Activated CD8-positive, alpha-beta T cell treated with anti-CD3 and anti-CD28 coated beads for 36 hours (primary cell): ENCODE measurements at regions not wholly inside any gene's neighbourhood (a gene's known extent, or its start where the extent isn't known, plus 50 kb on each side); places are given as distances from the start of the nearest gene placed in this dataset.

Experiments used
- ATAC-seq: fragments of 200-7000 bp; cut with Tn5 transposase; one replicate; pipeline ENCODE4 v1.10.0; 2021; ENCODE audit warnings: mild to moderate bottlenecking, moderate library complexity
- CTCF ChIA-PET: fragments of 350-600 bp; sonication (Branson Sonifier 250); formaldehyde crosslinking; loops from one replicate; lab custom pipeline; 2021; ENCODE audit warnings: antibody characterized with exemption; lab: Charles Lee
- POLR2A ChIA-PET: fragments of 350-600 bp; sonication (Branson Sonifier 250); formaldehyde crosslinking; loops from one replicate; lab custom pipeline; 2021; ENCODE audit warnings: antibody characterized with exemption; lab: Charles Lee
- DNase-seq: peaks from one replicate; pipeline ENCODE4 v3.0.0-alpha.2; 2020
- H3K27ac Mint-ChIP-seq: one replicate; pipeline ENCODE4 v1.8.0; 2021; ENCODE audit warnings: mild to moderate bottlenecking, mixed read lengths
- H3K27me3 Mint-ChIP-seq: one replicate; pipeline ENCODE4 v1.8.0; 2021; ENCODE audit warnings: mixed read lengths
- H3K36me3 Mint-ChIP-seq: one replicate; pipeline ENCODE4 v1.8.0; 2021; ENCODE audit warnings: low read depth, mixed read lengths
- H3K4me1 Mint-ChIP-seq: one replicate; pipeline ENCODE4 v1.8.0; 2021; ENCODE audit warnings: low read depth, mixed read lengths
- H3K4me3 Mint-ChIP-seq: one replicate; pipeline ENCODE4 v1.8.0; 2021; ENCODE audit warnings: mild to moderate bottlenecking, moderate library complexity, mixed read lengths
- H3K9me3 Mint-ChIP-seq: one replicate; pipeline ENCODE4 v1.8.0; 2021; ENCODE audit warnings: mixed read lengths
- intact Hi-C: fragments of 100-400 bp; cut with micrococcal nuclease; formaldehyde crosslinking; loops from one replicate; pipeline ENCODE4 v1.10.0; 2022
- TF ChIP-seq, protein P1 (sequence below): fragments of 200-600 bp; IDR thresholded peaks from one replicate; pipeline ENCODE4 v1.8.0; 2022; ENCODE audit warnings: antibody characterized with exemption, mild to moderate bottlenecking

DNA sequence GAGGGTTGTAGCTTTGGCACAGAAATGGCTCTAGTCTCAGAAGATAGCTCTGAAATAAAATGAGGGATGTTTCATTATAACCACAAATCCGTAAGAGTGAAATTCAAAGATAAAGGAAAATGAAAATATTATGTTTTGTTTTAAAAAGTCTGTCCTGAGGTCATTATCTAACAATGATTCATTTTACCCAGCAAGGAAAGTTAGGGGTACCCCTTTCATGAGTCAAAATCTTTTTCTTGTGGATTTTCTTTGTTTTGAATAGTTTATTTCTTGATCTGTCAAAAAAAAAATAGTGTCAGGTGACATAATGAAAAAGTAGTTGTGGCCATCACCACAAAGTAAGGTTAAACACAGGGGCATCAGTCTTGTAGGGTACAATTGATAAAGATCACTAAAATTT lies 59.7 kb upstream of the MYB start:
- peaks cover under 1% of the 10 kb centered on the region for H3K36me3 Mint-ChIP-seq
- peaks cover 54% of the 10 kb centered on the region for H3K4me1 Mint-ChIP-seq
- ATAC-seq (peak; percentile 23), DNase-seq (no peak)
- intact Hi-C loops: no loop called here
- ChIA-PET CTCF (interaction anchor here (1.3 kb wide), 1 partner anchor 23 kb away, joined by 5 read pairs; no protein-coding TSS in a partner anchor), POLR2A (interaction anchor here (0.7 to 1.8 kb wide), 8 partner anchors 8 to 67 kb away, joined by 3 to 7 read pairs (median 3); partner anchors contain the start of genes HBS1L and MYB)
- no peaks in the 10 kb centered on the region for H3K9me3 Mint-ChIP-seq
- no peaks in the 10 kb centered on the region for H3K27me3 Mint-ChIP-seq
- H3K27ac Mint-ChIP-seq: peak overlapping the region; percentile 78
- no peak overlapping the region for H3K4me3 Mint-ChIP-seq
- TF ChIP-seq, protein P1, sequence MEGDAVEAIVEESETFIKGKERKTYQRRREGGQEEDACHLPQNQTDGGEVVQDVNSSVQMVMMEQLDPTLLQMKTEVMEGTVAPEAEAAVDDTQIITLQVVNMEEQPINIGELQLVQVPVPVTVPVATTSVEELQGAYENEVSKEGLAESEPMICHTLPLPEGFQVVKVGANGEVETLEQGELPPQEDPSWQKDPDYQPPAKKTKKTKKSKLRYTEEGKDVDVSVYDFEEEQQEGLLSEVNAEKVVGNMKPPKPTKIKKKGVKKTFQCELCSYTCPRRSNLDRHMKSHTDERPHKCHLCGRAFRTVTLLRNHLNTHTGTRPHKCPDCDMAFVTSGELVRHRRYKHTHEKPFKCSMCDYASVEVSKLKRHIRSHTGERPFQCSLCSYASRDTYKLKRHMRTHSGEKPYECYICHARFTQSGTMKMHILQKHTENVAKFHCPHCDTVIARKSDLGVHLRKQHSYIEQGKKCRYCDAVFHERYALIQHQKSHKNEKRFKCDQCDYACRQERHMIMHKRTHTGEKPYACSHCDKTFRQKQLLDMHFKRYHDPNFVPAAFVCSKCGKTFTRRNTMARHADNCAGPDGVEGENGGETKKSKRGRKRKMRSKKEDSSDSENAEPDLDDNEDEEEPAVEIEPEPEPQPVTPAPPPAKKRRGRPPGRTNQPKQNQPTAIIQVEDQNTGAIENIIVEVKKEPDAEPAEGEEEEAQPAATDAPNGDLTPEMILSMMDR: no peak

- Mint-ChIP-seq H3K4me3 (no peak overlapping the region), H3K27ac (peak overlapping the region; percentile 91), H3K27me3 (no peaks in the 10 kb centered on the region), H3K36me3 (peaks cover 2% of the 10 kb centered on the region), H3K9me3 (peaks cover 2% of the 10 kb centered on the region), H3K4me1 (peaks cover 73% of the 10 kb centered on the region)
- POLR2A ChIA-PET: interaction anchor here (0.6 to 6.3 kb wide), 11 partner anchors 8 to 64 kb away, joined by 3 to 54 read pairs (median 4); partner anchors contain the start of genes HBS1L and MYB
- CTCF ChIA-PET: interaction anchor here (0.7 to 4.0 kb wide), 8 partner anchors 9 to 66 kb away, joined by 3 to 13 read pairs (median 4); no protein-coding TSS in a partner anchor
- TF ChIP-seq, protein P1: no peak
- intact Hi-C loops: no loop called here
- ATAC-seq (no peak), DNase-seq (no peak)
Measured at GRCh38 chr6:135118134-135118730, 62.9 kb upstream of the MYB start.

GRCh38 chr6:135117413-135117968 lies 62.9 kb upstream of the HBS1L start:
- ATAC-seq (no peak), DNase-seq (peak; percentile 35)
- POLR2A ChIA-PET: interaction anchor here (0.6 to 6.3 kb wide), 10 partner anchors 9 to 65 kb away, joined by 3 to 54 read pairs (median 4); partner anchors contain the start of genes HBS1L and MYB
- Mint-ChIP-seq H3K4me3 (peak overlapping the region; percentile 52), H3K36me3 (peaks cover 10% of the 10 kb centered on the region), H3K9me3 (peaks cover 10% of the 10 kb centered on the region), H3K4me1 (peaks cover 80% of the 10 kb centered on the region), H3K27me3 (no peaks in the 10 kb centered on the region), H3K27ac (peak overlapping the region; percentile 91)
- CTCF ChIA-PET: interaction anchor here (0.7 to 4.0 kb wide), 8 partner anchors 10 to 67 kb away, joined by 3 to 13 read pairs (median 4); no protein-coding TSS in a partner anchor
- TF ChIP-seq, protein P1: no peak
- intact Hi-C loops: no loop called here

GRCh38 chr6:135116571-135116970 lies 61.9 kb upstream of the HBS1L start:
- Mint-ChIP-seq H3K9me3 (peaks cover 12% of the 10 kb centered on the region), H3K27ac (peak overlapping the region; percentile 91), H3K36me3 (peaks cover 15% of the 10 kb centered on the region), H3K4me3 (peak overlapping the region; percentile 52), H3K27me3 (no peaks in the 10 kb centered on the region), H3K4me1 (peaks cover 83% of the 10 kb centered on the region)
- ATAC-seq: peak; percentile 24
- TF ChIP-seq, protein P1: no peak
- intact Hi-C loops: no loop called here
- ChIA-PET CTCF (interaction anchor here (2.7 to 4.0 kb wide), 2 partner anchors 19 to 29 kb away, joined by 8 to 13 read pairs; no protein-coding TSS in a partner anchor), POLR2A (interaction anchor here (2.1 to 6.3 kb wide), 3 partner anchors 10 to 66 kb away, joined by 9 to 54 read pairs (median 13); partner anchors contain the start of gene MYB)
- peak; percentile 41 for DNase-seq
